HG03097 (cell line): ENCODE measurements at regions not wholly inside any gene's neighbourhood (a gene's known extent, or its start where the extent isn't known, plus 50 kb on each side); places are given as distances from the start of the nearest gene placed in this dataset.
A peak's percentile ranks its signal among the peaks of the same experiment; 100 is the strongest.
"Not testable (repeated sequence)": the region's sequence is repeated elsewhere in the genome, so short reads cannot be mapped to it uniquely, and the experiment has no call there.

Experiments
- ATAC-seq: cut with Tn5 transposase; IDR thresholded peaks from one replicate; pipeline ENCODE4 v1.9.1; 2021; ENCODE audit not compliant: unreplicated experiment, low FRiP score

- ATAC-seq = no peak
Observed at GRCh38 chr3:194054016-194054415, 81.9 kb upstream of the HES1 start.

GRCh38 chr3:194054540-194054939, 81.4 kb upstream of the HES1 start:
- ATAC-seq = no peak

- ATAC-seq = no peak
Observed at GRCh38 chr3:194054961-194055360, 81.0 kb upstream of the HES1 start.

GRCh38 chr3:194056323-194056722, 79.6 kb upstream of the HES1 start:
- not testable (repeated sequence) for ATAC-seq

- ATAC-seq = no peak
Observed at GRCh38 chr3:194056731-194057415, 79.1 kb upstream of the HES1 start.

- no peak for ATAC-seq
Observed at GRCh38 chr3:194057570-194058188, 78.3 kb upstream of the HES1 start.

GRCh38 chr3:194058189-194058571, 77.8 kb upstream of the HES1 start:
- no peak for ATAC-seq

- no peak for ATAC-seq
Observed at GRCh38 chr3:194058753-194059152, 77.2 kb upstream of the HES1 start.

GRCh38 chr3:194061421-194062030, 74.4 kb upstream of the HES1 start:
- no peak for ATAC-seq

- no peak for ATAC-seq
Observed at GRCh38 chr3:194062830-194063229, 73.1 kb upstream of the HES1 start.

- ATAC-seq = no peak
Observed at GRCh38 chr3:194064380-194065332, 71.3 kb upstream of the HES1 start.

GRCh38 chr3:194067327-194067726, 68.6 kb upstream of the HES1 start:
- not testable (repeated sequence) for ATAC-seq

GRCh38 chr3:194067949-194068362, 68.0 kb upstream of the HES1 start:
- ATAC-seq = no peak

GRCh38 chr3:194069421-194070219, 66.3 kb upstream of the HES1 start:
- no peak for ATAC-seq

GRCh38 chr3:194070220-194070633, 65.7 kb upstream of the HES1 start:
- no peak for ATAC-seq

GRCh38 chr3:194070634-194071409, 65.1 kb upstream of the HES1 start:
- peak; percentile 93 for ATAC-seq

GRCh38 chr3:194072097-194072428, 63.9 kb upstream of the HES1 start:
- no peak for ATAC-seq

GRCh38 chr3:194072691-194073279, 63.2 kb upstream of the HES1 start:
- no peak for ATAC-seq

- ATAC-seq = no peak
Observed at GRCh38 chr3:194073926-194074325, 62.0 kb upstream of the HES1 start.
